ENCODE measurements at regions not wholly inside any gene's neighbourhood (a gene's known extent, or its start where the extent isn't known, plus 50 kb on each side); places are given as distances from the start of the nearest gene placed in this dataset.

- Mint-ChIP-seq H3K27ac (no peak overlapping the region), H3K4me1 (ENCODE audit: low read depth) (peaks cover 13% of the 10 kb centered on the region), H3K9me3 (peaks cover 4% of the 10 kb centered on the region; the same call in 1 of the 2 replicates), H3K36me3 (ENCODE audit: low read depth) (peaks cover 19% of the 10 kb centered on the region), H3K4me3 (no peak overlapping the region), H3K27me3 (ENCODE audit: insufficient read depth) (no peaks in the 10 kb centered on the region)
- DNase-seq, result no peak
- TF ChIP-seq, protein P1, sequence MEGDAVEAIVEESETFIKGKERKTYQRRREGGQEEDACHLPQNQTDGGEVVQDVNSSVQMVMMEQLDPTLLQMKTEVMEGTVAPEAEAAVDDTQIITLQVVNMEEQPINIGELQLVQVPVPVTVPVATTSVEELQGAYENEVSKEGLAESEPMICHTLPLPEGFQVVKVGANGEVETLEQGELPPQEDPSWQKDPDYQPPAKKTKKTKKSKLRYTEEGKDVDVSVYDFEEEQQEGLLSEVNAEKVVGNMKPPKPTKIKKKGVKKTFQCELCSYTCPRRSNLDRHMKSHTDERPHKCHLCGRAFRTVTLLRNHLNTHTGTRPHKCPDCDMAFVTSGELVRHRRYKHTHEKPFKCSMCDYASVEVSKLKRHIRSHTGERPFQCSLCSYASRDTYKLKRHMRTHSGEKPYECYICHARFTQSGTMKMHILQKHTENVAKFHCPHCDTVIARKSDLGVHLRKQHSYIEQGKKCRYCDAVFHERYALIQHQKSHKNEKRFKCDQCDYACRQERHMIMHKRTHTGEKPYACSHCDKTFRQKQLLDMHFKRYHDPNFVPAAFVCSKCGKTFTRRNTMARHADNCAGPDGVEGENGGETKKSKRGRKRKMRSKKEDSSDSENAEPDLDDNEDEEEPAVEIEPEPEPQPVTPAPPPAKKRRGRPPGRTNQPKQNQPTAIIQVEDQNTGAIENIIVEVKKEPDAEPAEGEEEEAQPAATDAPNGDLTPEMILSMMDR (IDR thresholded peaks at IDR 0.05), result no peak
Measured at GRCh38 chr6:141167945-141168344, 964.8 kb upstream of the GJE1 start.

- H3K27me3 Mint-ChIP-seq (ENCODE audit: insufficient read depth), result no peaks in the 10 kb centered on the region
- no peak overlapping the region for H3K27ac Mint-ChIP-seq
- TF ChIP-seq, protein P1 (IDR thresholded peaks at IDR 0.05), result no peak
- peaks cover 13% of the 10 kb centered on the region for H3K4me1 Mint-ChIP-seq (ENCODE audit: low read depth)
- DNase-seq, result no peak
- no peak overlapping the region for H3K4me3 Mint-ChIP-seq
- peaks cover 19% of the 10 kb centered on the region for H3K36me3 Mint-ChIP-seq (ENCODE audit: low read depth)
- H3K9me3 Mint-ChIP-seq, result peaks cover 4% of the 10 kb centered on the region; the same call in 1 of the 2 replicates
Measured at GRCh38 chr6:141165002-141165665, 967.6 kb upstream of the GJE1 start.

- Mint-ChIP-seq H3K4me1 (ENCODE audit: low read depth) (peaks cover 7% of the 10 kb centered on the region), H3K27me3 (ENCODE audit: insufficient read depth) (no peaks in the 10 kb centered on the region), H3K9me3 (peaks cover 4% of the 10 kb centered on the region; the same call in 1 of the 2 replicates), H3K36me3 (ENCODE audit: low read depth) (peaks cover 19% of the 10 kb centered on the region), H3K4me3 (no peak overlapping the region), H3K27ac (no peak overlapping the region)
- TF ChIP-seq, protein P1 (IDR thresholded peaks at IDR 0.05), result no peak
- no peak for DNase-seq
Measured at GRCh38 chr6:141164042-141164743, 968.5 kb upstream of the GJE1 start.

DNA sequence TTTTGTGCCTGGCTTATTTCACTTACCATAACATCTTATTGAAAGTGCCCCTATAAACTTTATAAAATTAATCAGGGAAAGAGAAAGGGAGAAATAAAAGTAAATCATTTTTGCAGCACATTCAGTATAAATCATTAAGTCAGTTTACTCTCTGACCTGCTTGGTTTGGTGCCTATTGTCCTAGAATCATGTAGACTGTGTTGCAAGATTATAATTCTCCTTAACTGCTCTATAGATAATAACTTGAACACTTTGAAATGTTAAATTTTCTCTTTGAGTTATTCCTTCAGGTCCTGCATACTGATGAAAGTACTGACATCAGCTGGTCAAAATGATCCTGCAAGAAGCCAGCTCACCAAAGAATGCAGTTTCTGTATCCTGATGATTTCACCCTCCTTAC, 969.6 kb upstream of the GJE1 start:
- Mint-ChIP-seq H3K27ac (no peak overlapping the region), H3K4me3 (no peak overlapping the region), H3K4me1 (ENCODE audit: low read depth) (no peaks in the 10 kb centered on the region), H3K36me3 (ENCODE audit: low read depth) (peaks cover 14% of the 10 kb centered on the region), H3K9me3 (peaks cover 4% of the 10 kb centered on the region; the same call in 1 of the 2 replicates), H3K27me3 (ENCODE audit: insufficient read depth) (no peaks in the 10 kb centered on the region)
- DNase-seq, result no peak
- TF ChIP-seq, protein P1 (IDR thresholded peaks at IDR 0.05), result no peak

- TF ChIP-seq, protein P1 (IDR thresholded peaks at IDR 0.05), result no peak
- no peak overlapping the region for H3K4me3 Mint-ChIP-seq
- H3K27me3 Mint-ChIP-seq (ENCODE audit: insufficient read depth), result no peaks in the 10 kb centered on the region
- H3K27ac Mint-ChIP-seq, result no peak overlapping the region
- peaks cover 7% of the 10 kb centered on the region for H3K36me3 Mint-ChIP-seq (ENCODE audit: low read depth)
- H3K4me1 Mint-ChIP-seq (ENCODE audit: low read depth), result no peaks in the 10 kb centered on the region
- DNase-seq, result no peak
- H3K9me3 Mint-ChIP-seq, result peaks cover 4% of the 10 kb centered on the region; the same call in 1 of the 2 replicates
Measured at GRCh38 chr6:141158740-141159139, 974.0 kb upstream of the GJE1 start.

Data from HFFc6 (cell line).